Endothelial cell of hepatic sinusoid (primary cell): ENCODE measurements at regions not wholly inside any gene's neighbourhood (a gene's known extent, or its start where the extent isn't known, plus 50 kb on each side); places are given as distances from the start of the nearest gene placed in this dataset.
"Not testable (repeated sequence)": the region's sequence is repeated elsewhere in the genome, so short reads cannot be mapped to it uniquely, and the experiment has no call there.

Source experiments
- in situ Hi-C: cut with HindIII; loops from 2 replicates; pipeline ENCODE4 v1.10.0; 2017; ENCODE audit warnings: low sequenced_read_pairs

DNA sequence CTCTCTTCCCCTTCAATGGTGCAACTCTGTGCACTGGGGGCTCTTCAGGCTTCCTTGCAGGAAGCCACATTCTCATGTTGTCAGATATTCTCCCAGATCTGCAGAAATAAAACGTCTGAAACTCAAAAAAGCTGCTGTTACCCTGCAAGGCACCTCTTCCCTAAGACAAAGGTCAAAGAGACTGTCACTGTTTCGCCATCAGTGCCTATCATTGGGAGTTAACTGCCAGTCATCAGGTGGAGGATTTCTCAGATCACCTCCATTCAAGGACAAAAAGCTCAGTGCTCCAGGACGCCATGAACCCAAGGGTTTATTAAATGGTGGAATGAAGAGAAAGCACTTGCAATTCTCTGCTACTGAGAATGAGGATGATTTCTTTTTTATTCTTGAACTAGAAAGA lies 144.6 kb upstream of the PALS2 start:
- in situ Hi-C loops: no loop called here

- in situ Hi-C loops: no loop called here
These were observed 140.6 kb upstream of the PALS2 start for GRCh38 chr7:24432677-24433076.

DNA sequence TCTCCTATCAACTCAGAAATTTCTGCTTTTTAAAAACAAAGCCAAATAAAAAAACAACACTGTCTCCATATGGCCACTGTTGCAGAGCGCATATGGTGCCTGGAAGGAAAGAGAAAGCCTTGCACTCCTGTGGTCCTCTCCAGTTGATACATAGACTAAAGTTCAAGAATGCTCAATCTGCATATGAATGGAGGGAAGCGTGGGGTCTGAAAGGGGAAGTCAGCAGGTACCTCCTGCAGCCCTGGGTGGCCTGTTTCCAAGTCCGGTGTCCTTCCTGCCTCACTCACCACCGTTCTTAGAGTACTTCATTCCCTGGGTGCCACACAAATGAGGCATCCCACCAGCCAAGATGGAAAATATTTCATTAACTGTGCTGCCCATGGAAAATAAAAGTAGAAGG lies 138.3 kb upstream of the PALS2 start:
- in situ Hi-C loops: no loop called here

GRCh38 chr7:24436131-24436920 lies 136.9 kb upstream of the PALS2 start:
- in situ Hi-C loops: no loop called here

DNA sequence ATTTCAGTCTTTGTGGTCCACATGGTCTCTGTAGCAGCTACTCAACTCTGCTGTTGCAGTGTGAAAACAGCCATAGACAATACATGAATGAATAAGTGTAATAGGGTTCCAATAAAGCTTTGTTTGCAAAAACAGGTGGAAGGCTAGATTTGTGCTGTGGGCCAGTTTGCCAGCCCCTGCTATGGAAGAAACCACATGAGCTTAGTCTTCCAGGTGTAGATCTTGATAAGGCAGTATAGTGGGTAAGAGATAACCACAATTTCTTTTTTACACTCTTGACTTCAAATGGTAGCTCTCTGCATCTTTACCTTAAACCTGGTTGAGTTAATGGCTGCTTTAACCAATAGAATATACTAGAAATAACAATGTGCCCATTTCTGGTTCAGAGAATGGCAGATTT lies 135.0 kb upstream of the PALS2 start:
- in situ Hi-C loops: no loop called here

GRCh38 chr7:24439104-24439503 lies 134.1 kb upstream of the PALS2 start:
- in situ Hi-C loops: not testable (repeated sequence)

- in situ Hi-C loops: no loop called here
These were observed 132.4 kb upstream of the PALS2 start for GRCh38 chr7:24440892-24441291.

GRCh38 chr7:24441314-24442027 lies 131.8 kb upstream of the PALS2 start:
- in situ Hi-C loops: no loop called here

DNA sequence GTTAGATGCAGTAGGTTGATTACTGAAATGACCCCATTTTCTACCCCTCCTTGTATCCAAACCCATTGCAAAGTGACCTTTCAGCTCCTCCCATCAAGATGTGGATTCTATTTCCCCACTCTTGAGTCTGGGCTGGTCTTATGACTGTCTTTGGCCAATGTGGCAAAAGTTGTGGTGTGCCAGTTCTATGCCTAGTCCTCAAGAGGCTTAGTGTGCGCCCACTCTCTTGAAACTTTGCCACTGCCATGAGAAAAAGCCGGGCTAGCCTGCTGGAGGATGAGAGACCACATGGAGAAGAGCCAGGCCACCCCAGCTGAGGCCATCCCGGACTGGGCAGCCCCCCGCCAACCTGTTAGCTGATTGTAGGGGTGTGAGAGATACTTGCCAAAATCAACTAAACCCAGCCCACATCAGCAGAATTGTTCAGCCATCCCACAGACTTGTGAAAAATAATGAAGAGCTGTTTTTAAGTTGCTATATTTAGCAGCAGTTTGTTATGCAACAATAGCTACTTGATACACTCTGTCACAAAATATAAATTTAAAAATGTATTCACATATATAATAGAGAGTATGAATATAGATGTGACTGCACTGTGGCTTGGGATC lies 131.0 kb upstream of the PALS2 start:
- in situ Hi-C loops: no loop called here

DNA sequence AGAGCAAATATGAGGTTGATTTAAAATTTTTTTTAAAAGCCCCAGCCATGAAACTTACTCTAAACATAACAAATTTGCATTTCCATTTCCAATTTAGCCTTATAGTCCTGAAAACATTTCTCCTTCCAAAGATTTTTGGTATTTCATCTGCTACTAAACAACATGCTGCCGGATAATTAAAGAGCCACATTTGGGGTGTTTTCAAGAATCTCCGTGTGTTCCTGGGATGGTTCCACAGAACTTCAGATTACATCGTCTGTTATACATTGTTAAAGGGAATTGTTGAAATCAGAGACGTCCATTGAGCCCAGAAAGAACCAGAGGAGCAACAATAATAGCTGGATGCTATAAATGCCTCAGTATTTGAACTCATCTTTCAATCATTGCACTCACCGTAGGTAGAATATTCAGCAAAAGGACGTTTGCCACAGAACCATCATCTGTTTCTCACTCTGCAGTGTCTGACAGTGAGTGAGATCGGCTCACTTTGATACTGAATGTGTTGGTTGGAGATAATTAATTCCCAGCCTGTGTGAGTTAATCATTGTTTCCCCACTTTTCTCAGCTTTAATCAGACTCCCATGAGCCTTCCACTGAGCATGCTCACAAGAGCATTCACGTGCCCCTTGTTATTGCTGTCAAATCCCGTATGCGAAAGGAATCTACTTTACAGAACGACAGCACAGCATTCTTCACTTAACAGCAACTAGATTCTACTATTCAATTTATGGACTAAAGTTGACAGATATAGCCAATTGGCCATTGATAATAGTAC lies 128.4 kb upstream of the PALS2 start:
- in situ Hi-C loops: no loop called here

GRCh38 chr7:24448038-24448437 lies 125.2 kb upstream of the PALS2 start:
- in situ Hi-C loops: no loop called here

DNA sequence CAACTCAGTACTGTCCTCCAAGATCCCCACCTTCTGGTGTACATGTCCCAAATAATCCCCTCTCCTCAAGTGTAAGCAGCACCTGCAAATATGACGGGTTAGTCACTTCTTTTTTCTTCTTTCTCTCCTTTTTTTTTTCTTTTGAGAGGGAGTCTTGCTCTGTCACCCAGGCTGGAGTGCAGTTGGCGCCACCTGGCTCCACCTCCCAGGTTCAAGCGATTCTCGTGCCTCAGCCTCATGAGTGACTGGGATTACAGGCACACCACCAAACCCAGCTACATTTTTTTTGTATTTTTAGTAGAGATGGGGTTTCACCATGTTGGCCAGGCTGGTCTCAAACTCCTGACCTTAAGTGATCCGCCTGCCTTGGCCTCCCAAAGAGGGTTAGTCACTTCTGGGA lies 123.8 kb upstream of the PALS2 start:
- in situ Hi-C loops: not testable (repeated sequence)

DNA sequence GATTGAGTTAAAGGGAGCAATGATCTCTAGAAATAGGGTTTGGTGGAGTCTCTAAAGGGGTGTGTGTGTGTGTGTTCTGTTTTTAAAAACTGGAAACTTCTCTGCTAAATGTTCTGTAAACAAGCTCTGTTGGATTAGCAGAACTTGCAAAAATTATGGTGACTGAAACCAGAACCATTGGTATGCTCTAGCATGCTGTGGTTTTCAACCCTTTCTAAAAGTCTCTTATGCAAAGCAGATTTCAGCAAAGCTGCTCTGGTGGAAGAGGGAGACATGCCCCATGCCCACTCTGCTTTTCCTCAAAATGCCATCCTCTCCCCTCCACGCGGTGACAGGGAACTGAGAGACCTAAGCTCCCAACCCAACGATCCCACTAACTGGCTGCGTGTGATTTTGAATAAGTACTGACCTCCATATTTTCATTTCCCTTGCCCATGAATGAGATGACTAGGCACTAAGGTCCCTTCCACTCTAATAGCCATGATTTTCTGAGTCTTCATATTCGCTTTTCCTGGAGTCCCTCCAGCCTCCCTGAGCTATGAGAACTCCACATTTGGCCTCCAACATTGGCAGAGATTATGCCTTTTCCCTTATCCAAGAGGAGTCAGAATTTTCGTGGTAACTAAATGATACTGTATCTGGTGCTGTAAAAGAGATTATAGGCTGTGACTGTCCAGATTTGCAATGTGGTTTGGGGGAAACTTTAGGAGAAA lies 117.3 kb upstream of the PALS2 start:
- in situ Hi-C loops: no loop called here

DNA sequence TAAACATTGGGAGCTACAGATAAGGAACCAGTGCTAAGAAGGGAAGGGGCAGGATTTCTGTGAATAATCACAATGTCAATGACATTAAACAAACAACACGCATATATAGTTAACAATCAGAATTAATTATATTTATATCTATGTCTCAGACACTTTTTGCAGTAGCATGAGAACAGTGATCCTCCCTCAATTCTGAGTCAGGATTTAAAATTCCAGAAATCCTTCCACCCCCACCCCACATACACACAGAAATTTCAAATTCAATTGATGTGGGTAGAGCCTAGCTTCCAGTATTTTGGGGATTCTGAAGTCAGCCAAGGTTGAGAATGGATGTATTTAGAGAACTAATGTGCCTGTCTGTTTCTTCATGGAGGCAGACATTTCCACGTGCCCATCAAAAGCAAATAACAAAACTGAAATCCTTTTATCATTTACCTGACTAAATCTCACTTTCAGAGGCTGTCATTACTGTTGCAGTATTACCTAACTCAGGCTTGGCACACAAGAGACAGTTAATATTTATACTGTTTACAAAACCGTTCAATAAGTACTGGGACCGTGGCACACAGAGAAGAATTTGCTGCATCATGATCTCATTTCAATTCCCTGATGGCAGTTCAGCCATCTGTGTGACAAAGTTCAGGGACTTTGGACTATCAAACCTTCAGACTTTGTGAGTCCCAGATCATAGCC lies 116.6 kb upstream of the PALS2 start:
- in situ Hi-C loops: no loop called here

DNA sequence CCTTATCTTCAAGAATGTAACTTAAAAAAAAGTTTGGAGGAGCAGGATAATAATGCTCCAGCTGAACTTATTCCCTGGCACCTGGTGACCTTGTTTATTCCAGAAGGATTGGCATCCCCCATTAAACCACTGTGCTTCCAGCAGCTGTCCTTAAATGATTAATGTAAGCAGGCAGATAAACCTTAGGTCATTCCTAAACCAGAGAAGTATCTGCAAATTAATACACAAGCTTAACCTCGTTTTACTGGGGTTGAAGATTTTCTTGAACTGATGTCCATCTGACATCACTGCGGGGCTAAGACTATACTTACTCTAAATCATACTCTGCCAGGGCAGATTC lies 116.1 kb upstream of the PALS2 start:
- in situ Hi-C loops: no loop called here

GRCh38 chr7:24462117-24462516 lies 111.1 kb upstream of the PALS2 start:
- in situ Hi-C loops: no loop called here

GRCh38 chr7:24462984-24463383 lies 110.3 kb upstream of the PALS2 start:
- in situ Hi-C loops: no loop called here

DNA sequence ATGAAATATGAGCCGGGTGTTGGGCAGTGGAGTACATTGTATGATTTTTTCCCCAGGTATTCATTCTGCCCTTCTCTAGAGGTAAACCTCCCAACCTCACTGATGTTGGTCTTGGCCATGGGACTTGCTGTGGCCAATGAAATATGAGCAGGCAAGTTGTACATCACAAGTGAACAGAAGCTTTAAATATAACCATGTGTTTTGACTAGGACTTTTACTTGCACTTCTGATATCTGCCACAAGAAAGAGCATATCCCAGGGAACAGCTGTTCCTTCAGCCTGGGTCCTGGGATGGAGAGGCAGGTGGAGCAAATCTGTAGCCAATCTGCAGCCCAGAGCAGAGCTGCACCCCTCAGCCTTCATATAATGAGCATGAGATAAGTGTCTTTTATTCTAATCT lies 109.8 kb upstream of the PALS2 start:
- in situ Hi-C loops: no loop called here

DNA sequence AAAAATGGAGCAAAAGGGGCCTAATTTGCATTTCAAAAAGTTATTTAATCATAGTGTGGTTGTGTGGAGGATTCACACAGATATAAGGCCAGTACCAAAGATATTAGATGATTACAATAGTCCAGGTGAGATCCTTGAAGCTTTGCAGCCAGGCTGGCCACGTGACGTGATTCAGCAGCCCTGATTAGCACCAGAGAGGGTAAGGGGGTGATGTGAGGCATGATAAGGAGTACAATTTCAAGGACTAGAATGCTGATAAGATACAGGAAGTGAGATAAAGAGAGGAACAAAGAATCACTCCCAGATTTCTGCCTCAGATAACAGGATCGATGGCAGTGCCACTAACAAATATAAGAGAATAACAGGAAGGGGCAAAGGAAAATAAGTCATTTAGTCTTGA lies 108.4 kb upstream of the PALS2 start:
- in situ Hi-C loops: loop anchor here (5.0 kb wide), 1 partner anchor 42 kb away; no protein-coding TSS in a partner anchor

DNA sequence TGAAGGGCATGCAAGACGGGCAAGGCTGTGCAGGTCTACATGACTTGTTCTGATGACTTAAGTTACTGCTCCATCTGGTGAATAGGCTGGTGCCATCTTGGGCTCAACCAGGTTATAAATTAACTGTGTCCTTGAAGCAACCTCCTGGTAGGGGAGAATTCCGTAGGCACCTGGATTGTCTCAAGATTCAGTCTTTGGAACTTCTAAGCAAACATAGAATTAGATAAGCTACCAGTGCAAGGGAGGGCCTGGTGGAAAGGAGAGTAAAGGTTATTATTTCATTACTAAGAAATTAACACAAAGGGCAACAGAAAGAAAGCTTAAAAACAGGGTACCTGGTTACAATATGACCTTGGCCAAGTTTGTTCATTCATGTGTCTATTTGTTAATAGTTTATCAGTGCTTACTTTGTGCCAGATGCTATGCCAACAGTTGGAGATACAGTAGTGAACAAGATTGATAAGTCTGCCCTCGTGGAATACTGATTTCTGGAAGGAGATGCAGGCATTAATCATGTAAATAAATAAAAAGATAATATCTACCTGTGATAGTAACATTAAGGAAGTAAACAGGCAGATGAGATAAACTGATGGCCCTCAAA lies 107.0 kb upstream of the PALS2 start:
- in situ Hi-C loops: loop anchor here (5.0 kb wide), 1 partner anchor 41 kb away; no protein-coding TSS in a partner anchor
